NCI-H1105 treated with DMSO at 0.1 percent for 48 hours (cell line): ENCODE measurements at regions not wholly inside any gene's neighbourhood (a gene's known extent, or its start where the extent isn't known, plus 50 kb on each side); places are given as distances from the start of the nearest gene placed in this dataset.
"Not testable (repeated sequence)": the region's sequence is repeated elsewhere in the genome, so short reads cannot be mapped to it uniquely, and the experiment has no call there.

Experiments used
- DNase-seq: peaks from one replicate; lab custom pipeline; 2025; lab: John Stamatoyannopoulos, UW

DNA sequence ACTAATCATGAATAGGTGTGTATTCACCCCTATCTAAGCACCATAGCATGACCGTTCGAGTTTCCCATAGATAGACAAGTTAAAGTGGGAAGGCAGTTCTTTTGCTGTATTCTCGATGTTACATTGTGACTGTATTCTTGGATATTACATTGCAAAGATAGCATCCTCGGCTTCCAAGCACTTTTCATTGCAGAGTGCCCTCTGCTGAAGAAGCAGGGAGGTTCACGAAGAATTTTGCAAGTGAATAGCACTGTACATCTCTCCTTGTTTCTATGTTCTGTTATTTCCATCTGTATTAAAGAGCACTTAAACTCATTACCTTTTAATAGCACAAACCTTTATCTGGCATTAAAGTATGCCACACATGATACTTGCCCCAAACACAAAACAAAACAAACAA, 426.7 kb upstream of the ARX start:
- DNase-seq: peak; percentile 15

DNA sequence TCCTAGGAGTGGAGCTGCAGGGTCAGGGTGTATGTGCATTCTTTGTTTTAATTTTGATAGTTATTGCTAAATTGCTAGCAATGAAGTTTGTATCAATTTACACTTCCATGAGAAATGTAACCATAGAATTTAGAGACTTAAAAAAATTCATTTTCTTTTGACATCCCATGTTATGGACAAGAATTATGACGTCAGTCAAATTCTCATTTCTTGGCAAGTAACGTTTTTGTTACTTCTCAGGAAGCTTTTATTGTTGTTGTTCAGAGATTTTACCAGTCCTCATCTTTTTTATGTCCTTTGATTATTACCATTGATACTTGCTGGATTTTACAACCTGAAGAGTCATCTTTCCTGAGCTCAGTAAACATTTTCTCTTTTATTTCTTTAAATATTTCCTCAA, 417.5 kb upstream of the ARX start:
- no peak for DNase-seq

DNA sequence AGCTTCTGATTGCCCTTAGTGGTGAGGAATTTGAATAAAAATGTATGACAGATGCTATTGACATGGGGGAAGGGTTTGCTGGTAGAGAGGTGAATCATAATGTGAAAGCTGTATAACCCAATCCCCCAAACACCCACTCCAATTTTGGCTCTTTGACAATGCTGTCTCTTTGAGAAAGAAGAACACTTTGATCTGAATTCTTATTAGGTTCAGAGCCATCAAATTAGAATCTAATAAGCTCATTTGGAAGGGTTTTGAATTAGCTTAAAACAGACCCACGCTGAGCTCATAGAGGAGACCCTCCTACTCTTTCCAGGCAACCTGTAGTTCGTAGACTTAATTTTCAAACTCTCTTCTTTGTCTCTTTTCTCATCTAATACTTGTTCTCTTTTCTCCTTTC, 416.6 kb upstream of the ARX start:
- peak; percentile 3 for DNase-seq

DNA sequence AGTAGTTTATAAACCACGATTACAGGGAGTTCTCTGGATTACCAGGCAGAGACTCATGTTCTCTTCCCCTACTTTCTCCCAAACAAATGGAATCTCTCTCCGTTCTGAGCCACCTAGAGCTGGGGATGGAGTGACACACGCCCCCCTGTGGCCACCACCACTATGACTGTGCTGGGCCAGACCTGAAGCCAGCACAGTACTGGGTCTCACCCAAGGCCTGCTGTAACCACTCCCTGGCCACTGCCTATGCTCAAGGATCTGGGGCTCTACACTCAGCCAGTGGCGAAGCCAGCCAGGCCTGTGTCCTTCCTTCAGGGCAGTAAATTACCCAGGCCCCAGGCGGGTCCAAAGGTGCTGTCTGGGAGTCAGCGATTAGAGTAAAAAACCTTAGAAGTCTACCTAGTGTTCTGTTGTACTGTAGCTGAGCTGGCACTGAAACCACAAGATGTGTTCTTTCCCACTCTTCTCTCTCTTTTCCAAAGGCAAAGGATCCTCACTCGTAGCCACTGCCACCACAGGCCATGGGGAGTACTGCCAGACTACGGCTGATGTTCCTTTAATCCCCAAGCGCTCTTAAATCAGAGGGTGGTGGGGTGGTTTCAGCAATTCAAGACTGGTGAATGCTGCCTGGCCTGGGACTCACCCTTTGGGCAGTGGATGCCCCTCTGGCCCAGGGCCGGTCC, 412.2 kb upstream of the ARX start:
- no peak for DNase-seq

DNA sequence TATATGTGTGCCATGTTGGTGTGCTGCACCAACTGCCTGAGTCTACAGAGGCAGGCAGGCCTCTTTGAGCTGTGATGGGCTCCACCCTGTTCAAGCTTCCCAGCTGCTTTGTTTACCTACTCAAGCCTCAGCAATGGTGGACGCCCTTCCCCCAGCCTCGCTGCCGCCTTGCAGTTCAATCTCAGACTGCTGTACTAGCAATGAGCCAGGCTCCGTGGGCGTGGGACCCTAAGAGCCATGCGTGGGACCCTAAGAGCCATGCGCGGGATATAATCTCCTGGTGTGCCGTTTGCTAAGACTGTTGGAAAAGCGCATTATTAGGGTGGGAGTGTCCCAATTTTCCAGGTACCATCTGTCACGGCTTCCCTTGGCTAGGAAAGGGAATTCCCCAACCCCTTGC, 388.4 kb upstream of the ARX start:
- DNase-seq: not testable (repeated sequence)

DNA sequence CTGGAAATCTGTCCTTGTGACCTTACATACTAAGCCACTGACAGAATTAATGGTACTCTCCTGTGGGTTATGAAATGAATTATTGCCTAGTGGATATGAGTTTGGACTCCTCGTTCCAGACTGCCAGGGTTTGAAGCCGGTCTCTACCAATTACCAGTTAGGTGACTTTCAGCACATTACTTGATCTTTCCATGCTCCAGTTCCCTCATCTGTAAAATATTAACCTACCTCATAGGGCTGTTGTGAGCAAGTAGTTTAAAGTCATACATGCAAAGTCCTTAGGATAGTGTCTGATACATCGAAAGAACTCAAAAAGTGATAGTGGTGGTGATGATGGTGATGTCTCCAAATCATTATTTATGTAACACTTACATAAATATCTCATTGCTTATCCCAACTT, 373.5 kb upstream of the ARX start:
- no peak for DNase-seq

DNA sequence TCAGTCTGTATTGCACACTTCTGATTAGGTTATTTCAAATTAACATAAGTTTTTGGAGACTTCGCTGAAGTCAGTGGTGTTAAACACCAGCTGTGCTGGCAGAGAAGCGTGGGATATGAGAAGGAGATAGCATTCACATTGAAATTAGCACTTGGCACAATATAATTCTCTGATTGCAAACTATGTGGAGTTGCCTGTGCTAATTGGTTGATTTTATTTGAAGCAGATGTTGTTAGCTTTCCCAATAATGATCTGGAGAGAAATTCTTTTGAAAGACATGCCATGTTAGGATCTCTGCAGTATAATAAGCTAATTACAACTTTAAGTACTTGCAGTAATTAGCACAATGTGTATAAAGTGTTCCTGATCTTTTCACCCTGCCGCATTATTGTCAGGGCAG, 367.4 kb upstream of the ARX start:
- DNase-seq: peak; percentile 85

DNA sequence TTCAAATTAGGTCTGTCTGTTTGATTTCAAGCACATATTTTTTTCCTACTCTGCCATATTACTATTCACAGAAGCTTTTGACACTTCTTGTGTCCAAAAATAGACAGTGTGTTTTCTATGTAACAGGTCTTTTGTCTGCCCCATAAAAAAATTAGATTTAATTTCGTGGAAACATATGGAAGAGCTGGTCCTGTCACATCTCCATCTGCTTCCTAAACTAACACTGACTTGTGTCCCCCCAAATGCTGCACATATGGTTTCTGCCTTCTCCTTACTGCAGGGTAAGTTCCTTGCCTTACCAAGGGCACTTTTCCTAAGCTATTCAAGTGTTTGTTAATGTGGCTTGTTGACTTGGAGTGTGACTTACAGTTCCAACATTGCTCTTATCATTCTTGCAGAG, 340.7 kb upstream of the ARX start:
- DNase-seq: no peak

DNA sequence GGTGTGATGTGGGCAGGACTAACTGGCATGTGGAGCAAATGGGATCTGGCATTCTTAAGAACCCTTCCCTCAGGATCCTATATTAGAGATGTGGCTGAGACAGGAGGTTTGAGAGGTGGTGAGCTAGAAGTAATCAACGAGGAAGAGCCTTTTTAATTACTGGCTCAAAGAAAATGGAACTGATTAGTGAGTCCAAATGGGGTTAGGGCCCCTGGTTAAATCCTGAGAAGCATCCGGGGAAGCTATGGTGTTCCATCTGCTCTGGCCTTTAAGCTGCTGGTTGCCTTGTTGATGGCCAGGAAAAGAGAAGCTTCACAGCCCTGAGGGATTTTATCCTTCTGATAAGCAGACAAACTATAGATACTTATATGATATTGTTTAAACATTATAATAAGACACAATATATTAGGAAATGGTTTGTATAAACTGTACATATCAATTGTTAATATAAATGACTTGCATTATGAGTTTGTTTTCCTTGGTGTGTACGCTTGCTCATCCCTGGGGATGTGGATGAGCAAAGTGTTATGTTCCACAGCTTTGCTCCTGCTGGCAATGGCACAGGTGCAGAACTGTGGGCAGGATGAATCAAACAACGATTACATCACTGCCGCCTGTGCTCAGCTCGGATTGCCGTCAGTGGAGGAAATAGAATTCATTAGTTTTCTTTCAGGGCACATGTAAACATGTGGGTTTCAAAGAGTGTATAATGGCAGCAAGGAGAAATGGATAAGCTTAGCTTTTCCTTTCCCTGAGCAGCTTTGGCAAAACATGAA, 328.6 kb upstream of the ARX start:
- peak; percentile 41 for DNase-seq

DNA sequence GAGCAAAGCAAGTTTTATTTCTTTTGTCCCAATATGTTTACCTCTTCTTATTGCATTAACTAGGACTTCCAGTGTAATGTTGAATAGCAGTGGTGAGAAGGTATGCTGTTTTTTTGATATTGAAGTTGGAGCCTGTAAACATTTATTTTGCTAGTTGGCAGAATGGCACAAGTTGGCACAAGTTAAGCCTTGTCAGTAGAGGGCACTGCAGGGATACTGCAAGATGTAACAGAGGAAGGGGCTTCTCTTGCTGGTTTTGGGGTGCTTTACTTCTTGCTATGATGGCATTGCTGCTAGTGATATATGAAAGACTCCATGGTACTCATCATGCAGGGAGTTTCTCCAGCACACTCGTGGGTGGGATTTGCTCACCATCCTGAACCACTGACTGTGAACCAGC, 327.3 kb upstream of the ARX start:
- DNase-seq: peak; percentile 23

DNA sequence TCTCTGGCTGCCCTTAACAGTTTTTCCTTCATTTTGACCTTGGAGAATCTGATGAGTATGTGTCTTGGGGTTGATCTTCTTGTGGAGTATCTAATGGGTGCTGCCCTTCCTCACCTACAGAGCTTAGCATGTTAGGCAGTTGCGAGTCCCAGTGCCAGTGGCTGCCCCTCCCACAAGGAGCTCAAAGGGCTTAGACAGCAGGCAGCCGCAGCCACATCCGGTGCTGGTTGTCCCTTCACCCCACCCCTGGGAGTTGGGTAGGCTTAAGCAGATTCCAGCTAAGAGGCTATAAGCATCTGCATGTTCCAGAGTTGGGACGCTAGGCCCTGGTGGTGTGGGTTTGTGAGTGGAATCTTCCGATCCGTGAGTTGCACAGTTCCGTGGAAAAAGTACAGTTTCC, 322.1 kb upstream of the ARX start:
- DNase-seq: no peak

DNA sequence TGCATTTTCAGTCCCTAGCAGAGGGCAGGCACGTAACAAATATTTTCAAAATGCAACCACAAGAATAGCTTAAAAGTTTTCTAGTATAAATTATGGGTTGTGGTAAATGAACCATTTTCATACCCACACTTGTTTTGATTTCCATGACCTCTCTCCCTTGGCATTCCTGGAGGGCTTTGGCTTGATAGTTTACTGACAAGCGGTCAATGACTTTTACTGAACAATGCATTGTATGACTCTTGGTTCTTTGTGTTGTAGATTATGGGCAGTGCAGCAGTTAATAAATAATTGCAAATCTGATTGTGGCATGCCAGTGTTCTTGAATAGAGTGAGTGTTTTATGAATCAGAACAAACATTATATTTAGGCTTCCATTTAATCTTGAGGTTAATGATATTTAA, 285.2 kb upstream of the ARX start:
- no peak for DNase-seq

DNA sequence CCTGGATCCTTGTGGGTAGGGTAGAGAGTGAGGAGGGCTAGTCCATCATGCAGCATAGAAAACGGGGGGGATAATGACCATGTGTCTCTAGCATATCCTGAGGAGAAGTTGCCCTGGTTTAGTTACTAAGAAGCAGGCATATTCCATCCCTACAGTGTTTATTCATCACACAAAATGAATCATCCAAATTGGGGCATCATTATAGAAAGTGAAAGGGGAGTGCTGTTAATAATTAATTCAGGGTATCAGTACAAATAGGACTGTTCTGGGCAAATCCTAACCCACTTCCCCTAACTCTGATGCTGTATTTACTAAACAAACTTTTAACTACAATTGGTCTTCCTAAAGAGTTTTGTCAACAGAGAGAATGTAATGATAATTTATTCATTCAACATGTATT, 281.1 kb upstream of the ARX start:
- no peak for DNase-seq

DNA sequence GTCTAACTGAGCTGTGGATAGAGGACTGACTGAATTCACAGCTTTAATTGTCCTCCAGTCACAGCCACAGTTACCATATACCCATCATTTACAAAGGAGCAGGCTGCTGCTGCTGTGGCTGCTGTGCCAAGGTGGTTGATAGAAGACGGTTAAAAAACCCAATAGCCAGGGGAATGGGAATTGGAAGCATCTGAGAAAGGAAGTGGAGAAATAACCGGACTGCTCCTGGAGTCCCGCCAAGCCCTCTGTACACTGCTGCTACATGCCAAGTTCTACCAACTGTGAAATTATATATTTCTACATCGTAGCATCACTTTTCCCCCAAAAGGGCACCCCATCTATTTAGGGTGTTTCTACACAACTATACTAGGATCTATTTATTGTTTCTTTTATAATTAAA, 279.7 kb upstream of the ARX start:
- no peak for DNase-seq

DNA sequence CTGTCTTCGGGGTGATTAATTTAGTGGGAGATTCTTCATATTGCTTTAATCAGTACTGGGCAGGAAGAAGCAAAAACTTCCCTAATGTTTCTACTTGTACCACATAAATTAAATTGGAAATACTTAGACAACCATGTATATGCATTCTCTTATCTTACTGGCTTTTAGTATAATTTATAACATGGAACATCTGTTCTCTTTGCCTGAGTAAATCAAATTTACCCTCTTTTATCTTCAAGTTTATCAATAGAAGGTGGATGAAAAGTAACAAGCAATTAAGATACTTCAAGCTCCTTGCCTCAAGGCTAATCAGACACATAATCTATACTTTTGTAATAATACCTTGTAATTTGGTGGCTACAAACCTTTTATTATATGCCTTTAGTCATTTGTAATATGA, 274.4 kb upstream of the ARX start:
- DNase-seq: no peak

DNA sequence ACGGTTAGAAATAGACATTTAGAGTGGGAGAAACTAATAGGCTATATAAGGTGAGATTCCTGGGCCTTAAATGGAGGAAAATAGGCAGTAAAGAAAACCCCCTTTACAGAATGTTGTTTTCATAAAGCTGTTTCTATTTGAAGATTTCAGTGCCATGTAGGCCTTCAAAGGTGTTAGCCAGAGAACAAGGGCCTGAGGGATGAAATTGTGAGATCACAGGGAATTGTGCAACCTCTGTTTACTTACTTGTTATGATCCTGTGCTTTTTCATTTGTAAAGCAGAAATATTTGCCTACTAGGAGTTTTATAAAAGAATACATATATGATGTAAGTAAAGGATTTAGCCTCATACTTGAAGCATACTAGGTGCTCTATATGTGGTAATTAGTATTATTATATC, 272.9 kb upstream of the ARX start:
- DNase-seq: no peak

DNA sequence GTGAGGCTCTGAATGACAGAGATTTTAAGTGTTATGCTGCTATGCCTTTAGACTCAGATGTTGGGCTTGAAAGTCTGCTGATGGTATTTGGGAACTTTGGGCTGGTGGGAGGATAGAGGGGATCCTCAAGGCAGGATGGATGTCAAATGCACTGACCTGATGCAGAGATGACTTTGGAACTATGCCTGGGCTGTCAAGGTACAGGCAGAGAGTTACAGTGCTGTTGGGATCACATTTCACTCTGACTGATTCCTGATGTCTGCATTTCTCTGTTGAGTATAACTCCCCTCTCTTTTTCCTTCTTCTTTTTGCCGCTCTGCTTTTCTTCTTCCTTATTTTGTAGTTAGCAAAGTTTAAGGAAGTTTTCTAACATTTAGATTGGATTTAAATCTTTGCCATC, 271.8 kb upstream of the ARX start:
- DNase-seq: no peak

DNA sequence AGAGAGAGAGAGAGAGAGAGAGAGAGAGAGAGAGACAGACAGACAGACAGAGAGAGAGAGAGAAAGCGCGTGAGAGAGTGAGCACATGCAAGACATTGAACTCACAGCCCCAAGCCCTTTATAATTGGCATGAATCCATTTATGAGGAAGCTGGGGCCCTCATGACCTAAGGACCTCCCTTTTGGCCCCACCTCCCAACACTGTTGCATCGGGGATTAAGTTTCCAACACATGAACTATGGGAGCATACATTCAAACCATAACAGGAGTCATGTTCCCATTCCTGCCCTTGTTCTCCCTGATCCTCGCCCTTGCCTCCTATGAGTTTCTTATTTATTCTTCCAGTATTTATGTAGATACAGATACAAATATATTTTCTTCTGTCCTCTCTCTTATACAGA, 269.8 kb upstream of the ARX start:
- no peak for DNase-seq

DNA sequence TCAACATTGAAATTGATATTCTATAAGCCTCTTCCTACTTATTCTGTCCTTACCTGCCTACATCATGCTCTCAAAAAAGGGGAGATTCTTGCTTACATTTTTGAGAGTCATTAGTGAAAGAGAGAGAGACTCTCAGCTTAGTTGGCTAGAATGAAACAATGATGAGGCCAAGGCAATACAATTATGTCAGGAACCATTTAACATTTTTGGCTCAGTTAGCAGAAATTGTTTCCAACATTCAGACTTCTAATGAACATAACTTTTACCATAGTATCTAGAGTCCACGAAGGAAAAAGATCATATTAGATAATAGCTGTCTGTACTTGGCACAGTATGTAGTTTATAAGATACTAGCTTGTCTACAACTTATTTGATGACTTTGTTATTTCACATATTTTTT, 263.7 kb upstream of the ARX start:
- no peak for DNase-seq

DNA sequence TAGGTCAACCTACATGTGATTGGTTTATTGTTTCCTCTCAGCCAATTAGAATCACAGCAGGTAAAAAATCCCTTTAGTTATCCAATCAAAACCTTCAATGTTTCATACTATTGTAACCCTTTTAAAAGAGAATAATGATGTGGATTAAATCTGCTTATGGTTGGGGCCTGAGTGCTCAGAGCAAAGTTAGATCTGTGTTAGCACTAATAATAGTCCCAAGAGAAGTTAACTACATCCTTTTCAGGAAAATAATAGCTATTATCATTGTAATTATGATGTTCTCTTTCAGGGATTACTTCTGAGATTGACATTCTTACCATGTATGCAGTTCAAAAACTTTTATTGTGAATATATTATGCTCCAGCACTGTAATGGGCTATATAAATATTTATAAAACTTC, 262.6 kb upstream of the ARX start:
- DNase-seq: no peak

DNA sequence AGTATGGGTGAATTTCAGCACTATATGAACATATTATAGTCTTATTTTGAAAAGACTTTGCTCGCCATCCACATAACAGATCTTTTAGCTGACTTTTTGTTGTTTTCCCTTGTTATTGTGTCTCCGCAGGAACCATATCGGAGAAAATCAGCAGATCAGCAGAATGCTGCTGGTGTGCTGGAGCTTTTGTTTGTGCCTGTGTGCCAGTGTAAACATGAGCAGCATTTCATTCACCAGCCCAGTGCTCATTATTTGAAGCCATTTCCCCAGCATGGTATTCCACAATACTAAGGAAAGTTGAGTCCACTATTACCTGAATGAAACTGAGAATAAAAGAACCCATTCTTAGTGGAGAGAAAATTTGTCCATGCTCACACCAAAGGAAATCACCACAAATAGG, 261.8 kb upstream of the ARX start:
- no peak for DNase-seq

DNA sequence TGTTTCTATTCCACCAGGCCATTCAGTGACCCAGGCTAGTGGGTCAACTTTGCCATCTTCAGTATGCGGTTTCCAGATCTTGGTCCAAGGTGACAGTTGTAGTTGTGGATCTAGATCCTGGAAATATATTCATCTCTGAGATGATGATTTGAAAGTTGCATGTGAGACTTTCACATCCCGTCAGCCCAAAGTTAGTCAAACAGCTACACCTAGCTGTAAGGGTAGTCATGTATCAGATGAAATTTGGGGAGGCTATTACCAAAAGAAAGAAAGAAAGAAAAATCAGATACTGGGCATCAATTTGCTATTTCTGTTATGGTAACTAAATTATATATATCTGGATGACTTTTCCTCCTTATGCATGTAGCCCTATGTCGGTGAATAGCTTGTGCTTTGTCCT, 259.4 kb upstream of the ARX start:
- DNase-seq: no peak

DNA sequence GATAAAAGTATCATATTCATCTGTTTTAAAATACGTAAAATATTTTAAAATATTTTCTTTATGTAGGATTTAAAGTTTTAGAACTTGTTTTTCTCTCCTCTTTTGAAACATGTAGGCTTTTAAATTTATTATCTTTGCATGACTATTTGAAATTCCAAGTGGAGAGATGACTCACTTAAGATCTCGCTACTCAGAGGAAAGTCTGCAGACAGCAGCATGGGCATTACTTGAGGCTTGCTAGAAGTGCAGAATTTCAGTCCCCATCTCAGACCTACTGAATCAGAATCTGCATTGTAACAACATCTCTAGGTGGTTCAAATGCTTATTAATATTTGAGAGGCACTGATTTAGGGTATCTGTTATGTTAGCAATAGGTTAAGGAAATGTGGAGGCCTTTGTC, 225.7 kb upstream of the ARX start:
- no peak for DNase-seq

DNA sequence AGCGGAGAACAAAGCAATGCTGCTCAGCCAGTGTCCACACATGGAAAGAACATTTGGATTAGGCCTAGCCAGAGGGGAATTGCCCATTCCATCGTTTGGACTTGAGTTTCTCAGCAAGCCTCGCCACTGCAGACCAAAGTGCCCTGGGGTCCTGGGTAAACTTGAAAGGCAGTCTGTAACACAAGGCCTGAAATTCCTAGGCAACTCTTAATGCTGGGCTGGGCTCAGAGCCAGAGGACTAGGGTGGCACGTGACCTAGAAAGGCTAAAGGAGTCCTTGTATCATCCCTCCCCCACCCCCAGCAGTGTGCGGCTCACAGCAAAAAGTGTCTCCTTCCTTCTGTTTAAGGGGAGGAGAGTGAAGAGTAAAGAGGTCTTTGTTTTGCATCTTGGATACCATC, 210.4 kb upstream of the ARX start:
- no peak for DNase-seq
